Esophagus muscularis mucosa (tissue), 3 donors: ENCODE measurements at regions not wholly inside any gene's neighbourhood (a gene's known extent, or its start where the extent isn't known, plus 50 kb on each side); places are given as distances from the start of the nearest gene placed in this dataset.

Experiments
- POLR2A ChIP-seq: fragments of 450-650 bp; IDR thresholded peaks from one replicate; pipeline ENCODE4 v1.6.1; 2017; ENCODE audit warnings: antibody characterized with exemption, moderate library complexity, mild to moderate bottlenecking, low read depth
- POLR2AphosphoS5 ChIP-seq, 2 donors: sonication (generic); formaldehyde crosslinking; IDR thresholded peaks; one replicate each; pipeline ENCODE4 v1.6.1; 2017; ENCODE audit warnings: antibody characterized with exemption in 2 of 2
- TF ChIP-seq, protein P1 (sequence below), 3 experiments: fragments of 200-600 bp in 2 of 3; fragments of 450-650 bp in 1 of 3; sonication (generic) in 2 of 3; IDR thresholded peaks; one replicate each; pipeline ENCODE4 v1.5.1; 2017 to 2019; ENCODE audit warnings: antibody characterized with exemption in 3 of 3, mild to moderate bottlenecking in 2 of 3, moderate library complexity in 1 of 3

GRCh38 chr5:99019812-99020697, 91.2 kb upstream of the CHD1 start:
- TF ChIP-seq, protein P1, sequence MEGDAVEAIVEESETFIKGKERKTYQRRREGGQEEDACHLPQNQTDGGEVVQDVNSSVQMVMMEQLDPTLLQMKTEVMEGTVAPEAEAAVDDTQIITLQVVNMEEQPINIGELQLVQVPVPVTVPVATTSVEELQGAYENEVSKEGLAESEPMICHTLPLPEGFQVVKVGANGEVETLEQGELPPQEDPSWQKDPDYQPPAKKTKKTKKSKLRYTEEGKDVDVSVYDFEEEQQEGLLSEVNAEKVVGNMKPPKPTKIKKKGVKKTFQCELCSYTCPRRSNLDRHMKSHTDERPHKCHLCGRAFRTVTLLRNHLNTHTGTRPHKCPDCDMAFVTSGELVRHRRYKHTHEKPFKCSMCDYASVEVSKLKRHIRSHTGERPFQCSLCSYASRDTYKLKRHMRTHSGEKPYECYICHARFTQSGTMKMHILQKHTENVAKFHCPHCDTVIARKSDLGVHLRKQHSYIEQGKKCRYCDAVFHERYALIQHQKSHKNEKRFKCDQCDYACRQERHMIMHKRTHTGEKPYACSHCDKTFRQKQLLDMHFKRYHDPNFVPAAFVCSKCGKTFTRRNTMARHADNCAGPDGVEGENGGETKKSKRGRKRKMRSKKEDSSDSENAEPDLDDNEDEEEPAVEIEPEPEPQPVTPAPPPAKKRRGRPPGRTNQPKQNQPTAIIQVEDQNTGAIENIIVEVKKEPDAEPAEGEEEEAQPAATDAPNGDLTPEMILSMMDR (IDR thresholded peaks at IDR 0.05) = no peak
- TF ChIP-seq POLR2AphosphoS5 (IDR thresholded peaks at IDR 0.05) (no peak), POLR2A (no peak)
